Vagina (tissue), 2 donors: ENCODE measurements at regions not wholly inside any gene's neighbourhood (a gene's known extent, or its start where the extent isn't known, plus 50 kb on each side); places are given as distances from the start of the nearest gene placed in this dataset.

Experiments
- CTCF ChIP-seq, 3 experiments: fragments of 450-650 bp in 2 of 3; fragments of 200-600 bp in 1 of 3; sonication (generic) in 1 of 3; IDR thresholded peaks; one replicate each; pipeline ENCODE4 v1.5.1; 2017 to 2019; ENCODE audit warnings: antibody characterized with exemption in 3 of 3, mild to moderate bottlenecking in 2 of 3, moderate library complexity in 2 of 3
- POLR2A ChIP-seq, 2 donors: fragments of 450-650 bp; IDR thresholded peaks; one replicate each; pipeline ENCODE4 v1.6.1; 2017; ENCODE audit warnings: antibody characterized with exemption in 2 of 2, mild to moderate bottlenecking in 2 of 2, moderate library complexity in 2 of 2

- TF ChIP-seq CTCF (IDR thresholded peaks at IDR 0.05) (no peak), POLR2A (IDR thresholded peaks at IDR 0.05) (no peak)
Observed at GRCh38 chr5:107168086-107168485, 502.7 kb downstream of the EFNA5 start.
